NB4 (cell line): ENCODE measurements at regions not wholly inside any gene's neighbourhood (a gene's known extent, or its start where the extent isn't known, plus 50 kb on each side); places are given as distances from the start of the nearest gene placed in this dataset.

Source experiments
- DNase-seq: peaks from one replicate; pipeline ENCODE4 v3.0.0; 2010; ENCODE audit warnings: low read depth
- H3K4me3 ChIP-seq: one replicate; pipeline ENCODE4 v1.5.1; 2011; ENCODE audit warnings: mild to moderate bottlenecking, low read depth, low read length, moderate library complexity
- CTCF ChIP-seq: IDR thresholded peaks from one replicate; pipeline ENCODE4 v1.5.1; 2012; ENCODE audit warnings: low read depth, low read length
- MAX ChIP-seq: IDR thresholded peaks from 2 replicates; pipeline ENCODE4 v1.6.1; 2011; ENCODE audit warnings: low read depth, low read length
- MYC ChIP-seq: IDR thresholded peaks from 2 replicates; pipeline ENCODE4 v1.6.1; 2011; ENCODE audit warnings: low read depth, low read length
- POLR2A ChIP-seq: IDR thresholded peaks from 2 replicates; pipeline ENCODE4 v1.6.1; 2011; ENCODE audit warnings: mild to moderate bottlenecking; ENCODE audit not compliant: insufficient read length; ENCODE audit errors: extremely low read depth

- H3K4me3 ChIP-seq, result no peak overlapping the region
- no peak for DNase-seq
- TF ChIP-seq MAX, result no peak
- TF ChIP-seq CTCF, result no peak
- no peak for TF ChIP-seq MYC
- TF ChIP-seq POLR2A, result no peak
Measured at GRCh38 chr7:8380130-8380529, 53.3 kb upstream of the NXPH1 start.

- no peak overlapping the region for H3K4me3 ChIP-seq
- TF ChIP-seq POLR2A, result no peak
- no peak for TF ChIP-seq MYC
- TF ChIP-seq CTCF, result no peak
- TF ChIP-seq MAX, result no peak
- no peak for DNase-seq
Measured at GRCh38 chr7:8382004-8382730, 51.2 kb upstream of the NXPH1 start.
